Retinal pigment epithelial cell (primary cell): ENCODE measurements at regions not wholly inside any gene's neighbourhood (a gene's known extent, or its start where the extent isn't known, plus 50 kb on each side); places are given as distances from the start of the nearest gene placed in this dataset.

ENCODE experiments used
- DNase-seq: peaks from one replicate; pipeline ENCODE4 v3.0.0-alpha.2; 2010; ENCODE audit warnings: low read depth
- H3K4me3 ChIP-seq: 2 replicates; pipeline ENCODE4 v1.5.1; 2011; ENCODE audit warnings: mild to moderate bottlenecking, low read length, control low read depth, moderate library complexity
- TF ChIP-seq, protein P1 (sequence below): conservative IDR thresholded peaks from 2 replicates; pipeline ENCODE4 v1.5.1; 2011; ENCODE audit warnings: low read depth, low read length, control low read depth, inconsistent platforms

DNA sequence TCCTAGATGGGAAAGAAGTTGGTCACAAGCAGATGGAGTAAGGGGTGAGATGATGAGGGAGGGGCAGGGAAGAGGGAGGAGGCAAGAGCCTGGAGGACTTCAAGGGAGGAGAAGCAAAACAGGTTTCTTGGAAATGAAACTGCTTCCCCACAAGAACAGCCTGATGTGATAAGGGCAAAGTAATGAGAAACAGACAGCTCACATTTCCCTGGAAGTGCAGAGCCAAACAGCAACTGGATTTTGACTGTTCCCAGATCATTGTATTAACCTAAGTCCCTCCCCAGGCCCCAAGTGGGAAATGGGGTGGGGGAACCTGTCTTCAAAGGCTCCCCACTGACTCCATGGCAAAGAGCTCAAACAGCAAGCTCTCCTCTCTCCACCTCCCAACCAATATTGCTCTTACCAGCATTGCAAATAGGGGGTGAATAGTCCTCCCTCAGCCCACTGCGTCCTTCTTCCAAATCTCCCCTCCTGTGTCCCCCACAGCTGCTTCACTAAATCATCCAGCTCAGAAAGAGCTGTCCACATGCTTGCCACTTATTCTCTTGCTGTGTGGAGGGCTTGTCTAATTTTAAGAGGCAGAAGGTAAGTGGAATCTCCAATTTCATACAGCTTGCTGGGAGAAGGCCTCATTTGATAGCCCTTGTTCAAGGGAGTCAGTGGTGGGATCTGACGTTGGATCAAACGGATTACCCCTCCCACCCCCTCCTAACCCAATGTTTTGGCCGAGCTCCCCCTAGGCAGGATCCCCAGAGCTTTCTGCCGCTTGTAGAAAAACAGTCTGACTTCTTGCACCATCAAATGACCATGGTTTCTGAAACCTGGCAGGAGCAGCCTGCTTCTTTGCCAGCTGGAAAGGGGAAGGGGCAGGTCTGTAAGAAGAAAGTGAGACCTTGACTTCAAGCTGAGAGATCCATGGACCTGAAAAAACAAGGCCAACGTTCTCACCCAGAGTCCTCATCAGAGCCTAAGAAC is 56.3 kb upstream of the SMIM36 start:
- no peak overlapping the region for H3K4me3 ChIP-seq
- no peak for DNase-seq
- TF ChIP-seq, protein P1, sequence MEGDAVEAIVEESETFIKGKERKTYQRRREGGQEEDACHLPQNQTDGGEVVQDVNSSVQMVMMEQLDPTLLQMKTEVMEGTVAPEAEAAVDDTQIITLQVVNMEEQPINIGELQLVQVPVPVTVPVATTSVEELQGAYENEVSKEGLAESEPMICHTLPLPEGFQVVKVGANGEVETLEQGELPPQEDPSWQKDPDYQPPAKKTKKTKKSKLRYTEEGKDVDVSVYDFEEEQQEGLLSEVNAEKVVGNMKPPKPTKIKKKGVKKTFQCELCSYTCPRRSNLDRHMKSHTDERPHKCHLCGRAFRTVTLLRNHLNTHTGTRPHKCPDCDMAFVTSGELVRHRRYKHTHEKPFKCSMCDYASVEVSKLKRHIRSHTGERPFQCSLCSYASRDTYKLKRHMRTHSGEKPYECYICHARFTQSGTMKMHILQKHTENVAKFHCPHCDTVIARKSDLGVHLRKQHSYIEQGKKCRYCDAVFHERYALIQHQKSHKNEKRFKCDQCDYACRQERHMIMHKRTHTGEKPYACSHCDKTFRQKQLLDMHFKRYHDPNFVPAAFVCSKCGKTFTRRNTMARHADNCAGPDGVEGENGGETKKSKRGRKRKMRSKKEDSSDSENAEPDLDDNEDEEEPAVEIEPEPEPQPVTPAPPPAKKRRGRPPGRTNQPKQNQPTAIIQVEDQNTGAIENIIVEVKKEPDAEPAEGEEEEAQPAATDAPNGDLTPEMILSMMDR: no peak

DNA sequence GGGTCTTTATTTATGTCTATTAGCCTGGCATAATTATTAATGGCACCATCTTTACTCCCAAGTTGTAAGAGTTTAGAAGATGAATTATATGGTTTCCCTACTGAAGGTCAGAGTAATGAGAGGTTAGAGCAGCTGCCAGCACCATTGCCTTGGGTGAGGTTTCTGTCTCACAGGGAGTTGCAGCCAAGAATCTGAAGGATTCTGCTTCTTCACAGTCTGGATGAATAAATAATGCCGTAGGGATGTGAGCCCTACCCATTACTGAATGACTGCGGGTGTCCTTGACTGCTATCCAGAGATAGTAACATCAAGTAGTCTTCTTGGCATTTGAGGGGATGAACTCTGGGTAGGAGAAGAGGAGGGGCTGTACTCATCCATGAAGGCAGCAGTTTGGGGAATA is 52.8 kb upstream of the SMIM36 start:
- no peak overlapping the region for H3K4me3 ChIP-seq
- TF ChIP-seq, protein P1: no peak
- DNase-seq: no peak

- TF ChIP-seq, protein P1: no peak
- no peak overlapping the region for H3K4me3 ChIP-seq
- no peak for DNase-seq
Observed at GRCh38 chr17:55563363-55563762, 52.1 kb upstream of the SMIM36 start.

DNA sequence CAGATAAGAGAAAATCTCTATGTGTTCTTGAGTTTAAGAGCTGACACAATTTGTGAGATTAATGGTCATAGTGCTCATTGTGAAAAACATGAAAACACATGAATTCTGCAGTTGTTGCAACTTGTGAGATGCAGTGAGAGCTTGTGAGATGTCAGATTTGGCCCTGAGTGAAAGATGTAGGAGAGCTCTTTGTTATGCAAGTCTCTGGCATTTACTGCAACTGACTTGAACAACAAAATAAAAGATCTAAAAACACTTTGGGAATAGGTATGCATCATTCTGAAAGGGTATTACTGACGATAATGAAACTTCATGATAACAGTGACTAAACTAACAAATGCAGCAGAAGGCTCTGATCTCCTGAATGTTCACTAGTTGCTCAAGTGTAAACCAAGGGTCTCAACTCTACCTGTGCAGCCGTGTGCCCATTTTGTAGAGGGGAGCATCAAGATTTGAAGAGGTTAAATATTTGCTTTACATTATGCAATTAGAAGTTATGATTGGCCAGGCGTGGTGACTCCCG is 50.8 kb upstream of the SMIM36 start:
- TF ChIP-seq, protein P1: no peak
- H3K4me3 ChIP-seq: no peak overlapping the region
- no peak for DNase-seq

GRCh38 chr17:55561316-55561972 is 50.2 kb upstream of the SMIM36 start:
- TF ChIP-seq, protein P1: no peak
- no peak overlapping the region for H3K4me3 ChIP-seq
- DNase-seq: no peak
